T-helper 1 cell treated with Interleukin-12 subunit alpha and Interleukin-12 subunit beta and Interleukin-4 antibody, amounts not matched to agents 30 μg/mL and 1 μg/mL, for 36 hours (primary cell): ENCODE measurements at regions not wholly inside any gene's neighbourhood (a gene's known extent, or its start where the extent isn't known, plus 50 kb on each side); places are given as distances from the start of the nearest gene placed in this dataset.

Experiments used
- H3K27ac Mint-ChIP-seq: one replicate; pipeline ENCODE4 v1.8.0; 2021; ENCODE audit warnings: mild to moderate bottlenecking, mixed read lengths
- H3K27me3 Mint-ChIP-seq: one replicate; pipeline ENCODE4 v1.8.0; 2021; ENCODE audit warnings: low read depth, mixed read lengths
- H3K36me3 Mint-ChIP-seq: one replicate; pipeline ENCODE4 v1.8.0; 2021; ENCODE audit warnings: low read depth, mixed read lengths
- H3K4me1 Mint-ChIP-seq: one replicate; pipeline ENCODE4 v1.8.0; 2021; ENCODE audit warnings: low read depth, mixed read lengths
- H3K4me3 Mint-ChIP-seq: one replicate; pipeline ENCODE4 v1.8.0; 2021; ENCODE audit warnings: mild to moderate bottlenecking, moderate library complexity, mixed read lengths
- H3K9me3 Mint-ChIP-seq: one replicate; pipeline ENCODE4 v1.8.0; 2021; ENCODE audit warnings: mixed read lengths

GRCh38 chr5:15206133-15206532, 293.8 kb upstream of the FBXL7 start:
- Mint-ChIP-seq H3K9me3 (peaks cover 13% of the 10 kb centered on the region), H3K27ac (no peak overlapping the region), H3K36me3 (no peaks in the 10 kb centered on the region)

GRCh38 chr5:15203376-15203775, 296.6 kb upstream of the FBXL7 start:
- no peaks in the 10 kb centered on the region for H3K36me3 Mint-ChIP-seq
- no peaks in the 10 kb centered on the region for H3K27me3 Mint-ChIP-seq
- H3K4me1 Mint-ChIP-seq = no peaks in the 10 kb centered on the region
- H3K9me3 Mint-ChIP-seq = peaks cover 13% of the 10 kb centered on the region
- no peak overlapping the region for H3K4me3 Mint-ChIP-seq
- no peak overlapping the region for H3K27ac Mint-ChIP-seq

More at GRCh38 chr5:15206133-15206532, 293.8 kb upstream of the FBXL7 start:
- Mint-ChIP-seq H3K27me3 (no peaks in the 10 kb centered on the region), H3K4me1 (no peaks in the 10 kb centered on the region), H3K4me3 (no peak overlapping the region)

- Mint-ChIP-seq H3K9me3 (peaks cover 27% of the 10 kb centered on the region), H3K4me1 (no peaks in the 10 kb centered on the region), H3K27me3 (no peaks in the 10 kb centered on the region), H3K36me3 (no peaks in the 10 kb centered on the region), H3K4me3 (no peak overlapping the region), H3K27ac (no peak overlapping the region)
These were observed 309.0 kb upstream of the FBXL7 start for GRCh38 chr5:15191012-15191411.

- no peaks in the 10 kb centered on the region for H3K36me3 Mint-ChIP-seq
- H3K27ac Mint-ChIP-seq = no peak overlapping the region
- H3K27me3 Mint-ChIP-seq = no peaks in the 10 kb centered on the region
- H3K4me3 Mint-ChIP-seq = no peak overlapping the region
- H3K4me1 Mint-ChIP-seq = no peaks in the 10 kb centered on the region
- H3K9me3 Mint-ChIP-seq = peaks cover 6% of the 10 kb centered on the region
These were observed 311.9 kb upstream of the ANKH start for GRCh38 chr5:15183520-15183919.

- Mint-ChIP-seq H3K27ac (no peak overlapping the region), H3K4me3 (no peak overlapping the region), H3K9me3 (peaks cover 16% of the 10 kb centered on the region), H3K36me3 (no peaks in the 10 kb centered on the region), H3K4me1 (no peaks in the 10 kb centered on the region), H3K27me3 (no peaks in the 10 kb centered on the region)
These were observed 298.6 kb upstream of the ANKH start for GRCh38 chr5:15170173-15170572.

- no peak overlapping the region for H3K27ac Mint-ChIP-seq
- no peak overlapping the region for H3K4me3 Mint-ChIP-seq
- no peaks in the 10 kb centered on the region for H3K27me3 Mint-ChIP-seq
- no peaks in the 10 kb centered on the region for H3K4me1 Mint-ChIP-seq
- H3K36me3 Mint-ChIP-seq = no peaks in the 10 kb centered on the region
- peaks cover 13% of the 10 kb centered on the region for H3K9me3 Mint-ChIP-seq
These were observed 296.8 kb upstream of the ANKH start for GRCh38 chr5:15168358-15168757.

- H3K4me3 Mint-ChIP-seq = no peak overlapping the region
- H3K4me1 Mint-ChIP-seq = no peaks in the 10 kb centered on the region
- no peak overlapping the region for H3K27ac Mint-ChIP-seq
- H3K27me3 Mint-ChIP-seq = no peaks in the 10 kb centered on the region
- H3K36me3 Mint-ChIP-seq = no peaks in the 10 kb centered on the region
- peaks cover 18% of the 10 kb centered on the region for H3K9me3 Mint-ChIP-seq
These were observed 288.5 kb upstream of the ANKH start for GRCh38 chr5:15160091-15160490.

- Mint-ChIP-seq H3K4me3 (no peak overlapping the region), H3K9me3 (peaks cover 18% of the 10 kb centered on the region), H3K27me3 (no peaks in the 10 kb centered on the region)
These were observed 288.0 kb upstream of the ANKH start for GRCh38 chr5:15159606-15160005.

GRCh38 chr5:15142458-15142857, 270.9 kb upstream of the ANKH start:
- H3K9me3 Mint-ChIP-seq = no peaks in the 10 kb centered on the region
- no peaks in the 10 kb centered on the region for H3K4me1 Mint-ChIP-seq
- H3K27ac Mint-ChIP-seq = no peak overlapping the region
- H3K4me3 Mint-ChIP-seq = no peak overlapping the region
- H3K27me3 Mint-ChIP-seq = no peaks in the 10 kb centered on the region
- no peaks in the 10 kb centered on the region for H3K36me3 Mint-ChIP-seq

More at GRCh38 chr5:15159606-15160005, 288.0 kb upstream of the ANKH start:
- Mint-ChIP-seq H3K36me3 (no peaks in the 10 kb centered on the region), H3K4me1 (no peaks in the 10 kb centered on the region), H3K27ac (no peak overlapping the region)

GRCh38 chr5:15137414-15137813, 265.8 kb upstream of the ANKH start:
- no peaks in the 10 kb centered on the region for H3K4me1 Mint-ChIP-seq
- no peak overlapping the region for H3K4me3 Mint-ChIP-seq
- no peaks in the 10 kb centered on the region for H3K27me3 Mint-ChIP-seq
- no peak overlapping the region for H3K27ac Mint-ChIP-seq
- no peaks in the 10 kb centered on the region for H3K9me3 Mint-ChIP-seq
- H3K36me3 Mint-ChIP-seq = no peaks in the 10 kb centered on the region

GRCh38 chr5:15135661-15136060, 264.1 kb upstream of the ANKH start:
- no peaks in the 10 kb centered on the region for H3K9me3 Mint-ChIP-seq
- no peak overlapping the region for H3K27ac Mint-ChIP-seq
- H3K4me1 Mint-ChIP-seq = no peaks in the 10 kb centered on the region
- no peaks in the 10 kb centered on the region for H3K27me3 Mint-ChIP-seq
- H3K4me3 Mint-ChIP-seq = no peak overlapping the region
- H3K36me3 Mint-ChIP-seq = no peaks in the 10 kb centered on the region

- Mint-ChIP-seq H3K9me3 (no peaks in the 10 kb centered on the region), H3K27me3 (no peaks in the 10 kb centered on the region), H3K27ac (no peak overlapping the region), H3K4me3 (no peak overlapping the region), H3K4me1 (no peaks in the 10 kb centered on the region), H3K36me3 (no peaks in the 10 kb centered on the region)
These were observed 261.9 kb upstream of the ANKH start for GRCh38 chr5:15133456-15133965.

GRCh38 chr5:15132816-15133405, 261.3 kb upstream of the ANKH start:
- H3K27me3 Mint-ChIP-seq = no peaks in the 10 kb centered on the region
- no peaks in the 10 kb centered on the region for H3K36me3 Mint-ChIP-seq
- H3K4me3 Mint-ChIP-seq = no peak overlapping the region
- H3K9me3 Mint-ChIP-seq = no peaks in the 10 kb centered on the region
- H3K4me1 Mint-ChIP-seq = no peaks in the 10 kb centered on the region
- H3K27ac Mint-ChIP-seq = no peak overlapping the region

GRCh38 chr5:15131909-15132308, 260.3 kb upstream of the ANKH start:
- Mint-ChIP-seq H3K27ac (no peak overlapping the region), H3K9me3 (no peaks in the 10 kb centered on the region), H3K27me3 (no peaks in the 10 kb centered on the region), H3K4me3 (no peak overlapping the region), H3K4me1 (no peaks in the 10 kb centered on the region), H3K36me3 (no peaks in the 10 kb centered on the region)

- Mint-ChIP-seq H3K9me3 (peaks cover 8% of the 10 kb centered on the region), H3K27me3 (no peaks in the 10 kb centered on the region), H3K36me3 (no peaks in the 10 kb centered on the region), H3K4me3 (no peak overlapping the region), H3K27ac (no peak overlapping the region), H3K4me1 (no peaks in the 10 kb centered on the region)
These were observed 253.4 kb upstream of the ANKH start for GRCh38 chr5:15124871-15125568.
